NCI-H2196 (cell line): ENCODE measurements at regions not wholly inside any gene's neighbourhood (a gene's known extent, or its start where the extent isn't known, plus 50 kb on each side); places are given as distances from the start of the nearest gene placed in this dataset.
A peak's percentile ranks its signal among the peaks of the same experiment; 100 is the strongest.
"Not testable (repeated sequence)": the region's sequence is repeated elsewhere in the genome, so short reads cannot be mapped to it uniquely, and the experiment has no call there.

ENCODE experiments used
- DNase-seq: peaks from one replicate; lab custom pipeline; 2025; ENCODE audit not compliant: unreplicated experiment; lab: John Stamatoyannopoulos, UW

DNA sequence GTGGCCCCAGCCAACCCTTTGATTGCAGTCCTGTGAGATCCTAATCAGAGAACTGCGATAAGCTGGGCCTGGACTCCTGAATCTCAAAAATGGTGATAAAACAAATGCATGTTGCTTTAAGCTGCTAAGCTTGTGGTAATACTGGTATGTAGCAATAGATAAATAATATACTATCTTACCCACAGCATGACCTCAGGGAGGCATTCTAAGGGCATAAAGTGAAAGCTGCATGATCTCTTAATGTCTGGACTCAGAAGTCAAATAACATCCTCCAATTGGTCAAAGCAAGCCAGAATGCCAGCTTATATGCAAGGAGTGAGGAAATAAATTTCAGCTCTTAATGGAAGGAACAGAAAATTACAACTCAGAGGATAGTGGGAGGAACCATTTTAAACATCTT lies 246.1 kb downstream of the FSIP2 start:
- no peak for DNase-seq

DNA sequence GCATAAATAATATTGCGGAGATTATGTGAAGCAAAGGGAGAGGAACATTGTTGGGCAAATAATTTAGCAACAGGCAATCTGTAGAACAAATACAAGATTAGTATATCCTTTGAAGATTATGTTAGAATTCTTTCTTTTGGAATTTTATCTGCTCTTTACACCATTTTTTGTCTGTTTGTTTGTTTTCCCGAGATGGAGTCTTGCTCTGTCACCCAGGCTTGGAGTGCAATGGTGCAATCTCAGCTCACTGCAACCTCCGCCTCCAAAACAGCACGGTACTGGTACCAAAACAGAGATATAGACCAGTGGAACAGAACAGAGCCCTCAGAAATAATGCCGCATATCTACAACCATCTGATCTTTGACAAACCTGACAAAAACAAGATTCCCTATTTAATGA lies 250.3 kb downstream of the FSIP2 start:
- not testable (repeated sequence) for DNase-seq

DNA sequence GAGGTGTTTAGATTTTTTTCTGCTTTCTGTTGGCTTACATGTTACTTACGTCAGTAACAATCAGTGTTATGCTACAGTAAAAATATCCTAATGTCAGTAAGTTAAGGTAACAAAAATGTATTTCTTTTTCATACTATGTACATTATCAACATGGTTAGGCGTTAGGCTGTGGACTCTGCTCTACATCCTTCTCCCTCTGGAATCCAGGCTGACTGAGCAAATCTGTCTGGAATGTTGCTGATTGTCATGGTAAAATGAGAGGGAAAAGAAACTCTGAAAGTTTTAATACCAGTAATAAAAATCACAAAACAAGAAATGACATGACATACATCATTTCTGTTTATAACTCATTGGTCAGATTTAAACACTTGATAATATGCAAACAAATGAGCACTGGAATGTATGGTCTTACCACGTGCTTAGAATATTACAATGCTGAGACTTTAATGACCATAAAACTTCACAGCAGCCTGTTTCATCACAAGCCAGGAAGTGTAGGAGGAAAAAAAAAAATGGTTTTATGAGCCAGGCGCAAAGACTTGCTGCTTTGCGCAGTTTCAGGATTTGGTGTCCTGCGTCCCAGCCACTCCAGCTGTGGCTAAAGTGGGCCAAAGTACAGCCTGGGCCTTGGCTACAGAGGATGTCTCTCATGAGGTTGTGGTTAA lies 252.4 kb downstream of the FSIP2 start:
- DNase-seq = no peak

DNA sequence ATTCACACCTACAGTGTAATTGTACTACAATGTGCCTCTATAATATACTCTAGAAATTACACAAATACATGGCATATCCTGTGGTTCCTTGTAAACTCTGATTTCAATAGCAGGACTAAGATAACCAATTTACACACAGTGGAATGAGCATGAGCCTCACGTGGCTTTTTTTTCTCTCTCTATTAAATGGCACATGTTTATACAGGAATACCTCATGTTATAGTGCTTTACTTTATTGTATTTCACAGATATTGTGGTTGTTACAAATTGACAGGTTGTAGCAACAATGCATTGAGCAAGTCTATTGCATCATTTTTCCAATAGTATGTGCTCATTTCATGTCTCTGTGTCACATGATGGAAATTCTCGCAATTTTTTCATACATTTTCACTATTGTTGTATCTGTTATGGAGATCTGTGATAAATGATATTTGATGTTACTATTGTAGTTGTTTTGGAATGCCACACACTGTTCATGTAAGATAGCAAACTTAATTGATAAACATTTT lies 260.0 kb downstream of the FSIP2 start:
- no peak for DNase-seq

DNA sequence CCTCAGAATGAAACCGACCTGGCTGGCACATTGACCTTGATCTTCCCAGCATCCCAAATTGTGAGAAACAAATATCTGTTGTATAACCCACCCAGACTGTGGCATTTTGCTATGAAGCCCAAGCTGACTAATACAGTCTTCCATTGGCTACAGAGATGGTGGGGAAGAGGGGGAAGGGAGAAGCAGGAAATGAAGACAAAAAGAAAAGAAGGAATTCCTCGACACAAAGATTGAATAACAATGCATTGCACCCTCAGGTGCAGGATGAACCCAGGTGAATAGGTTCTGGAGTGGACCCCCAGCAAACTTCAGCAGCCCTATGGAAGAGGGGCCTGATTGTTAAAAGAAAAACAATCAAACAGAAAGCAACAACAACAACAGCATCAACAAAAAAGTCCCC lies 270.7 kb downstream of the FSIP2 start:
- no peak for DNase-seq

DNA sequence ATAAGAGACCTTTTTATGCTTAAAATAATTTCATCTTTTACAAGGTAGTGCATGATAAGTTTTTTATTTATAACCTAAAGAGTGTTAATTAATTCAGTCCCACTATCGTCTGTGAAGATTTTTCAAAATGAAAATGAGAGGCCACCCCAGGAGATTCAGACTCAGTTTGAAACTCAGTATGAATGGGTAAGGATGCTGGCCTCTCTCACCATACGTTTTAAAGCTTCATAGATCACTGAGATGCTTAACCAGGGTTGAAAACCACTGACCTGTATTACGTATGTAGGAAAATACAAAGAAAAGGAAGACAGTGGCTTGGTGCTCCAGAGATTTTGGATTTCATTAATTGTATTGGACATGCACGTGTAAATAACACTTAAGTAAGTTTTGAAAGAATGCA lies 278.7 kb downstream of the FSIP2 start:
- no peak for DNase-seq

DNA sequence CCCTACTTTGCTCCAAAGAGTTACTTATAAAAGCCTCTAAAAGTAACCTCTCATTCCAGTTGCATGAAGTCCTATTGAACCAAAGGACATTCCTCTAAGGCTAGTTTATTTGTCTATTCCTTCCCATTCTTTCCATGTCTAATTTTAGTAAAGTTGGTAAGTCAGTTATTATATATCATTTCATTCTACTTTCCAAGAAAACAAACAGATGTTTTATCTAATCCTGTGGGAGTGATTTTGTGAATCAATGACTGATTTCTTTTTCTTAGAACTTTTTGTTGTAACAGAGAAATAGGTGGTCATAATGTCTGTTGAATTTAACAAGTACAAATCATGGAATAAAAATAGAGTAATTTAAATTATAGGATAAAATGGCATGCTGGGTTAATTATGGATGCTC lies 286.3 kb downstream of the FSIP2 start:
- no peak for DNase-seq

DNA sequence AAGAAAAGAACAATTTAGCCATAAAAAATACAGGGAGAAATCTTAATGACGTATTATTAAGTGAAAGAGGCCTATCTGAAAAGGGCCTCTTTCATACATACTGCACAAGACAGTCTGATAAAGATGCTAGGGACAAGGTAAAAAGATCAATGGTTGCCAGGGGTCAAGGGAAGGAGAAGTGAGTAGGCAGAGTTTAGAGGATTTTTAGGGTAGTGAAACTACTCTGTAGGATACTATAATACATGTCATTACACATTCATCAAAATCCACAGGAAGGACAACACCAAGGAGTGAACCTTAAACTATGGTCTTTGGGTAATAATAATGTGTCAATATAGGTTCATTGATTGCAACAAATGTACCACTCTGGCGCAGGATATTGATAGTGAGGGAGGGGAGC lies 289.3 kb downstream of the FSIP2 start:
- DNase-seq = no peak

DNA sequence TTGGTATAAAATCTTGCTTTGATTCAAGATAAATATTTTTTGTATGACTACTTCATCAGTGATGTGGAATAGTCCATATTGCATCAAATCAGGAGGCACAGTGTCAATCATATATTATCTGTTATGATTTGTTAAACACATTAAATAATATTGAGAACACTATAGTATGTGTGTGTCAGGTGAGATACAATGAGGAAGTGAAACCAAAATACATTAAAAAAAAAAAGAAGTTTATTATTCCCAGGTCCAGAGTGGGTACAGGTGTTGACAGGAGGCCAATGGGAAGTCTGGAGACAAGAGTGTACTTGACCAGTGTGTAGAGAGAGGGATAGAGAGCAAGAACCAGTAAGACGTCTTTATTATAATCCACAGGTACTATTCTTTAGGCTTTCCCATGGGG lies 292.6 kb downstream of the FSIP2 start:
- DNase-seq = no peak

DNA sequence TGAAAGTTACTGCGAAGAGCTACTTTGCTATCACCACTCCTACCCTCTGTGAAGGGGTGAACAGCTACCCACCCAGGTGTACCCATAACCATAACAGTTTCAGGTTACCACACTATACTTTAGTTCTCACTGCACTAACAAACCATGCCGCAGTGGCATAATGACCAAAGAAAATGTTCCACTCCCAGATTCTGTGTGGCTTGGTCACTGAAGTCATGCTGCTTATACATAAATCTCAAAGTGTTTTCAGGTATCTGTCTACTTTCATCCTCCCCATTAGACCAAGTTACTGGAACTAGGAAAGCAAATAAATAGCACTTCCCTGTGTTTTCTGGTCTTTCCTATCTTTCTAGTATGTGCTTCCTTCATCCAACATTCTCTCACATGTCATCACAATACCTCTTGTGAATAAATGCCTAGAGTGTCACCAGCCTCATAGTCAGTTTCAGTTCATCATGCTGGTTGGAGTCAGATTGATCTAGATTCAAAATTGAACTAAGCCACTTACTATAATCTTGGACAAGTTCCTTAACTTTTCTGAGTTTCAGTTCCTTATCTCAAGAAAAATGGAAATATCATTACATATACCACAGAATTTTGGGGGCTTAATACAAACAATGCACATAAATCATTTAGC lies 293.6 kb downstream of the FSIP2 start:
- DNase-seq = no peak

DNA sequence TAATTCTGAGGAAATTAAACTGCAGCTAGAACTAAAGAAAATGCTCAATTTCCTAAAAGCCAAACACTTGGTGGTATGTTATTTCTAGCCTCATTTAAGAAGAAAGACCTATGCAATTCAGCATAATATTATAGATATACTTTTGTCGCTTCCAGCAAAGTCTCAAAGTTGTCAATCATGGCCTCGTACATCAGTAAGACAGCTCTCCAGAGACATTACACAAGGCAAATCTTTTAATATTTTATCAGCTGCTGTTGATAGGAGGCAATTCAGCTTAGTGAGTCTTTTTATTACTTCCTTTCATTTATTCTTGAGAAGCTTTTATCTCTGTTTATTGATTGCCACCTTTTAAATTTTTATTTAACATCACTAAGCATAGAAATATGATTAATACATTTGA lies 294.3 kb downstream of the FSIP2 start:
- no peak for DNase-seq

DNA sequence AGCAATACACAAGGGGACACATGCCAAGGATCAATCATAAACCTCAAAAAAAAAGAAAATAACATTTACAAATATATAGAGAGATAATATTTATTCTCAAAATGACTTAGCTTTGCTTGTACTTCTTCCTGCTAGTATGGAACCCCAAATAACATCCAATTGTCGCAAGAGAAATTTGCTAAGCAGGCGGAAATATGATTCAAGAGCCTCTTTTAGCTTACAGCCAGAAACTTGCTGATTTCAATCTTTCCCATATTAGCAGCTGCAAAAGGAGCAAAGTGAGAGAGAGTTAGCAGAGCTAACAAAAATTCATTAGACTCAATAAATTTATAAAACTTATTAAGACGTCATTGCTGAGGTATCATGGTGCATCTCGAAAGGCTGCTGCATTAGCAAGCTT lies 294.9 kb downstream of the FSIP2 start:
- DNase-seq = no peak

DNA sequence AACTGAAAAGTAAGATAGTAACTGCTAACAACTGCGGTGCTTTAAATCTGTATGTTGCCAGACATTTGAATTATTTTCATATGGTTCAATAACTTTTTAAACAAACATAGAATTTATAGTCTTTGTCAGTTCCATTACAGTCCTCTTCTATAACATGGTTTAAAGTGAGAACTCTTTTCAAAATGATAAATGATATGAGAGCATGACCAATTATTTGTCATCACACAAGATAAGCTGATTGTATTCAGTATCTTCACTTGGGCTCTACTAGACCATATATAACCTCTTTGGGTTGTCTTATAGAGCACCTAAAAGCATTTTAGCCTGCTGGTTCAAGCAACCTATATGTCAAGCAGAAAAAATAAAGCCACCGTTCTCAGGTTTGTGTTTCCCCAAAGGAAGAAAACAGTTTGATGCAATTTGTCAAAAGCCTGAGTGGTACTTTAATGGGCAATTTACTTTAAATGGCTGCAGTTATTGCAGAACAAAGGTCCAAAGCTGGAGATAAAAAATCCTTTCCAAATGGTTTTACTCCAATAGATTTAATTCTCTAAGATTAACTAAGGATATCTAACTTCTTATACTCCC lies 298.4 kb downstream of the FSIP2 start:
- no peak for DNase-seq

DNA sequence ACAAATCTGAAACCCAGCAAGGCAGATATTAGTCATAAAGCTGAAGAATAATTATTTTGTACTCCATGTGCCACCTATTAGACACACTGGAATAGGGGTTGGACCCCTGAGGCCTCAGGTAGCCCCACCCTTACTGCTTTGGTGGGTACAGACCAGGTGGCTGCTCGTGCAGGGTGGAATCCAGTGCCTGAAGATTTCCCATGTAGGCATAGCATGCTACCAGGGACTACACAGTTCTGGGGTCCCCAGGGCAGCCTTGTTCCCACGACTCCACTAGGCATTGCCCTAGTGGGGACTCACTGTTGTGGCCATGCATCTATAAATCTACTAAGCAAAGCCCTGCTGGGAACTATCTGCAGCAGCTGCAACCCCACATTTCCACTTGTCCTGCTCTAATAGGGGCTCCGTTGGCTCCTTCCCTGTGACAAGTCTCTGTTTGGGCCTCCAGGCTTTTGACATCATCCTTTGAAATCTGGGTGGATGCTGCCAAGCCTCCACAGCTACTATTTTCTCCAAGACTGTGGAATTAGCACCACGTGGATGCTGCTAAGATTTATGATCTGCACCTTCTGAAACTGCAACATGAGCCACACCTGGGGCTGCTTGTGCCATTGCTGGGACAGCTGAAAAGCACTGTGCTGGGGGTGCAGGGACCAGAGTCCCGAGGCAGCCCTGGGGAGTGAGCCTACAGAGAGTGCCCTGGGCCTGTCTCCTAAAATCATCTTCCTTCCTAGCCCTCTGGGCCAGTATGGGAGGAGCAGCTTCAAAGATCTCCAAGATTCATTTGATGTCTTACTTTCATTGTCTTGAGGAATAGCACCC lies 303.8 kb downstream of the FSIP2 start:
- DNase-seq = no peak

DNA sequence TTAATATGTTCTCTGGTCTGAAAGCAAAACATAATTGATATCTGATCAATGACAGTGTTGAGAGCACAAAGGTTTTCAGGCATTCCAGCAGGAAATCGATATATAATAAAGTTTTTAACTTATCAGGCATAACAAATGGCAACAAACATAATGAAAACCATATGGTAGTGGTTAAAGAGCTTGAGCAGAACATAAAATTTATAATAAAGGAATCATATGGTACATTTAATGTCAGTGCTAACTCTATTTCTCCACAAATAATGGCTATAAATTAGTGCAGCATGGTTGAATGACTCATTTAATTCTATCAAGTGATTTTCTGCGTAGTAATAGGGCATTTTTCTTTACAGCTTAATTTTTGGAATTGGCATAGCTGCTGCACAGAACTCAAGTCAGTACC lies 306.2 kb downstream of the FSIP2 start:
- no peak for DNase-seq

DNA sequence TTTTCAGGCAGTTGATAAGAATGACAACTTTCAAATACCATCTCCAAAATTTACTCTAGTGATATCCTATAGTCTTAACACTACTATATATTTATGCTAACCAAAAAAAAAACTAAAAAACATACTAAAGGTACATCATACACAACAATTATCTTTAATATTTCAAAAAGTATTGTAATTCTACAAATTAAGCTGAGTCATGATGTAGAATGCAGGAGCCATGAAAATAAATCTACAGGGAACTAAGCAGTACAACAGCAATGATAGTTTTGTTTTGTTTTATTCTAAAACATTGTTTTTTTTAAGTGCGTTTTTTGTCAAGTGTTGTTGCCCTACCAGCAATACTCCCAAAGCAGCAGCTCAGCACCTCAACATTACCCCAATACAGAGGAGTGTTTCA lies 314.3 kb downstream of the FSIP2 start:
- no peak for DNase-seq

DNA sequence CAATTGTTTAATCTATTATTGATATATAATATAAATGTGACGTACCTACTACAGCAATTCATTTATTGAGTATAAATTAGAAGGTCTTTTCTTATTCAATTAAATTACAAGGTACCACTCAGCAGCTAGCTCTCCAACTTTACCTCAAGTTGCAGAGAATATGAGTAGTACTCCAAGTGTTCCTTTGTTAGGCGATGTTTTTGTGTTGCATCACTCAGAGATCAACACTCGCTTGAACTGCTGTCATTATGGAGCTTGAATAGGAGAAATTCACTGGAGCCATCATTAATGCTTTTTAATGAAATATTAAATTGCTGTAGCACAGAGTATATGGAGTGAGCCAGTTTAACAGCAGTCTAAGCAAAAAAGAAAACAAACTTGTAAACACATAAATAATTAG lies 320.0 kb downstream of the FSIP2 start:
- DNase-seq = no peak

DNA sequence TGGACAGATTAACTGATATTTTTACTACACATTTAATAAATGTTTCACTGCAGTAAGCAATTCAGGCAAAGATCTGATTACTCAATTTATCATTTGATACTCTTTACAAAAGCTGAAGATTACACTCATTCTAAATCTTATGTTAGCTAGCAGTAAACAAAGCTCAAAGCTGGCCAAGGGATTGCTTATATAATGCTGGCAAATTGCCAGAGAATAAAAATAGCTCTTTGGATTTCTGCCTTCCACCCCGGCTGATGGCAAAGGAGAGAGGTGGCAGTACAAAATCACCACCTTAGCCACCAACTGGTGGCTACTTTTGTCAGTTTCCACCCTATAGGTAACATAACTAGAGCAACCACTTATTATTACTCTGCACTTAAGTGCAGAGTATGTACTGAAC lies 320.5 kb downstream of the FSIP2 start:
- DNase-seq = peak; percentile 56

DNA sequence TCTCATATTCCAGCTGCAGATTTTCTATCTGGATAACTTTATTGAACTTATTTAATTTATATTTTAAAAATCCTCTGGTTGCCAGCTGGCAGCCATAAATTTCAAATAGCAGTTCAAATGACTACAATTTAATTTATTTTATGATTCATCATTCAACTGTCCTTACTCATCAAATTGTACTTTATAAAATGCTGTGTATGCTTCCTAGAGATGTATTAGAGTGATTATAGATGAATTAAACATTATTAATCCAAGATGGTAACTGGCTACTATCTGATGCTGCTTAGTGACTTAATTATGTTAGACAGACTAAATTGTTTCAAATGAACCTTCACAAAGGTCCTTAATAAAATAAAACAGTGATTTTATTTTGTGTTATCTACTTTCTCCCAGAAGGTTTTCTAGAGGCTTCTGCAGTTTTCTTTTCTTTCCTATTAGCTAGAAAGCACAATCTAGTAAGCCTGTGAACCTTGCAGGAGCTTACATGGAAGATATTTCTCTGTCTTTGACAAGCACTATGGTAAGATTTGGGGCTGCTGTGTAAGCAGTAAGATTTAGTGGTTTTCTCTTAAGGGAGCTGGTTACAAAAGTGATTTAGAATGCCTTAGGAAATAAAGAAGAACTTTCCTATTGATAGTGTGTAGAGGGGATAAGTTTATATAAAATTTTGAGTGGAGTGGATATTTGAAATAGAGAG lies 322.3 kb downstream of the FSIP2 start:
- no peak for DNase-seq

DNA sequence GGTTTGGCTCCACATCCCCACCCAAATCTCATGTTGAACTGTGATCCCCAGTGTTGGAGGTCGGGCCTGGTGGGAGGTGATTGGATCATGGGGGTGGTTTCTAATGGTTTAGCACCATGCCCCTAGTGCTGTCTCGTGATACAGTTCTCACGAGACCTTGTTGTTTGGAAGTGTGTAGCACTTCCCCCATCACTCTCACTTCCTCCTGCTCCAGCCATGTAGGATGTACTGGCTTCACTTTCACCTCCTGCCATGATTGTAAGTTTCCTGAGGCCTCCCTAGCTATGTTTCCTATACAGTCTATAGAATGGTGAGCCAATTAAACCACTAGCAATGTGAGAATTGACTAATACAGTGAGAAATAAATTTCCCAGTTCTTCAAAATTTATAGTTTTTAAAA lies 325.9 kb downstream of the FSIP2 start:
- DNase-seq = no peak

DNA sequence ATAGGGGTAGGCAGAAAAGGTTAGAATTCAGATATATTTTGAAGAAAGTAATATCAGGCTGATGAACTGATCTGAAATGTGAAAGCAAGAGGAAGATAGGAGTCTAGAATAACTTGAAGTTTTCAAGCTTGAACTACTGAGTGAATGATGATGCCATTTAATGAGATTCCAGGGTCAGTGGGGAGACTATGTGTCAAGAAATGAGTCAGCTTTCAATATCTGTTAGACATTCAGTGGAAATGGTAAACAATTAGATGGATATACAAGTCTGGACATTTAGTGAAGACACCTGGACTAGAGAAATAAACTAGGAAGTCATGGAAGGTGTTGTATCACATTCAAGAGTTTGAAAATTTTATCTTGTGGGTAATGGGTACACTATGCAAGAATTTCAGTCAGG lies 326.9 kb downstream of the FSIP2 start:
- no peak for DNase-seq
